Immature natural killer cell (primary cell): ENCODE measurements at regions not wholly inside any gene's neighbourhood (a gene's known extent, or its start where the extent isn't known, plus 50 kb on each side); places are given as distances from the start of the nearest gene placed in this dataset.
"Not testable (repeated sequence)": the region's sequence is repeated elsewhere in the genome, so short reads cannot be mapped to it uniquely, and the experiment has no call there.

Source experiments
- DNase-seq, 3 donors: peaks; one replicate each; pipeline ENCODE4 v3.0.0; 2022; ENCODE audit warnings: mixed read lengths in 1 of 3
- H3K27ac Mint-ChIP-seq, 6 donors: one replicate each; pipeline ENCODE4 v1.8.0; 2020; ENCODE audit warnings: mixed read lengths in 6 of 6, mild to moderate bottlenecking in 5 of 6, inconsistent platforms in 4 of 6, moderate library complexity in 3 of 6
- H3K27me3 Mint-ChIP-seq, 3 donors: one replicate each; pipeline ENCODE4 v1.8.0; 2020 to 2021; ENCODE audit warnings: low read depth in 3 of 3, mild to moderate bottlenecking in 3 of 3, mixed read lengths in 3 of 3, moderate library complexity in 3 of 3, inconsistent platforms in 1 of 3
- H3K36me3 Mint-ChIP-seq, 3 donors: one replicate each; pipeline ENCODE4 v1.8.0; 2020; ENCODE audit warnings: mixed read lengths in 3 of 3, inconsistent platforms in 2 of 3, mild to moderate bottlenecking in 2 of 3
- H3K4me1 Mint-ChIP-seq, 2 donors: one replicate each; pipeline ENCODE4 v1.8.0; 2020; ENCODE audit warnings: inconsistent platforms in 2 of 2, mild to moderate bottlenecking in 2 of 2, mixed read lengths in 2 of 2, moderate library complexity in 1 of 2
- H3K4me3 Mint-ChIP-seq, 5 donors: one replicate each; pipeline ENCODE4 v1.8.0; 2020; ENCODE audit warnings: mild to moderate bottlenecking in 5 of 5, mixed read lengths in 5 of 5, inconsistent platforms in 3 of 5, moderate library complexity in 3 of 5
- H3K9me3 Mint-ChIP-seq, 6 donors: one replicate each; pipeline ENCODE4 v1.8.0; 2020; ENCODE audit warnings: mild to moderate bottlenecking in 6 of 6, mixed read lengths in 6 of 6, inconsistent platforms in 4 of 6, moderate library complexity in 3 of 6

DNA sequence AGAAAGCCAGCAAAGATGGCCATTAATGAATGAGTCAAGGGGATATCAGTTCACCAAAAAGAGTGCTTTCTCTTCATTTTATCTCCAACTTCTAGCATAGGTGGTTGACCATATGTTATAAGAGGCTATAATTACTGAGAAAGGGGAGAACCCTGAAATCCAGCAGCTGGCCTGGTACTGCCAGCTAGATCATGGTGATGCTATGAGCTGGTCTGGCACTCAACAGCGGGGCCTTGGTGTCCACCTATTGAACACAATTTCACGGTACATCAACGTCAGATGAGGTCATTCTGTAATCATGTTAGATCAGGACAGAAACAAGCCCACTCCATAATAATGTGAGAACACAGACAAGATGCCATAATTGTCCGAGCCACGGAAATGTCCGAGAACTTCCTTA is 1644.8 kb upstream of the PCDH7 start:
- Mint-ChIP-seq H3K27ac (no peak overlapping the region), H3K36me3 (no peaks in the 10 kb centered on the region), H3K27me3 (no peaks in the 10 kb centered on the region), H3K4me3 (no peak overlapping the region), H3K9me3 (peaks cover 5 to 48% (median 29%) of the 10 kb centered on the region in 6 donors), H3K4me1 (no peaks in the 10 kb centered on the region)
- no peak for DNase-seq

DNA sequence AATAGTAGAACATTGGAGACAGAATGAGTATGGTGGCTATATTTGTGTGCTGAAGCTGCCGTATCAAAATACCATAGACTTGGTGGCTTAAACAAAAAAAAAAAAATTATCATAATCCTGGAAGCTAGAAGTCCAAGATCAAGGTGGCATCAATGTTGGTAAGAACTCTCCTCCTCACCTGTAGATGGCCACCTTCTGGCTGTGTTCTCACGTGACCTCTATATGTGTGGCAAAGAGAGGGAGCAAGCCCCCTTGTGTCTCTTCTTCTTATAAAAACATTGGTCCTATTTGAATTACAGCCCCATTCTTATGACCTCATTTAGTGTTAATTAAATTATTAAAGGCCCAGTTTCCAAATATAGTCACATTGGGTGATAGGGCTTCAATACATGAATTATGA is 1640.9 kb upstream of the PCDH7 start:
- Mint-ChIP-seq H3K27me3 (no peaks in the 10 kb centered on the region), H3K36me3 (no peaks in the 10 kb centered on the region), H3K9me3 (peaks cover 0 to 20% (median 8%) of the 10 kb centered on the region in 6 donors), H3K4me3 (no peak overlapping the region), H3K4me1 (no peaks in the 10 kb centered on the region), H3K27ac (no peak overlapping the region)
- DNase-seq: no peak

DNA sequence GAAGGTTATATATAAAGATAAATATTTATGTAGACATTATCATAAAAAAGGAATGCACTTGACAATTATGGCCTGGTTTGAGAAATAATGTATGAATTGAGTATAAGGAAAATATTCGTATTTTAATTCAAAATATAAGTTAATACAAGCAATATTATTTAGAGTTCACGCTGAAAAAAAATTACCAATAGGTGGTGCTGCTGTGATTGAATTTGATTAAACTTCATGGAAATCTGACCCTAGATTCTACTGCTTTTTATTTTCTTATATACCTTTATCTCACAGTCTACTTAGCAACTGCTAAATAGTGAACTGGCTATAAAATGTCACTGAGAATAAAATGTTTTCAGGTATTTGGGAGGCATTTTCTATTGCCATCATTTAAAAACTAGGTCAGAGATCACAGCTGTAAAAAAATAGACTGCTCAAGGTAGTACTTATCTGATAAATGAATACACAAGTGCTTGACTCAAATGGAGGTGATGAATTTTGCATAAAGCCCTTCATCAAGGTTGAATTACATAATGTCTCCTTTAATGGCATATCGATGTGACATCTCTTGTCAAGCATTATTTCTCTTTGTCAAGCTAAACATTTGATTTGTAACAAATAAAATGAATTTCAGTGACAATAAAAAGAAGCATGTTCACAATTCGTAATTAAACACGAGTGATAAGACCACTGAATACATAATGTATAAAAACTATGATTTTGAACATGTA is 1638.8 kb upstream of the PCDH7 start:
- peaks cover 0 to 18% (median 7%) of the 10 kb centered on the region in 6 donors for H3K9me3 Mint-ChIP-seq
- no peak for DNase-seq
- peaks cover 0 to 2% (median 0%) of the 10 kb centered on the region in 3 donors for H3K27me3 Mint-ChIP-seq
- no peaks in the 10 kb centered on the region for H3K4me1 Mint-ChIP-seq
- no peak overlapping the region for H3K4me3 Mint-ChIP-seq
- H3K27ac Mint-ChIP-seq: no peak overlapping the region
- H3K36me3 Mint-ChIP-seq: no peaks in the 10 kb centered on the region

DNA sequence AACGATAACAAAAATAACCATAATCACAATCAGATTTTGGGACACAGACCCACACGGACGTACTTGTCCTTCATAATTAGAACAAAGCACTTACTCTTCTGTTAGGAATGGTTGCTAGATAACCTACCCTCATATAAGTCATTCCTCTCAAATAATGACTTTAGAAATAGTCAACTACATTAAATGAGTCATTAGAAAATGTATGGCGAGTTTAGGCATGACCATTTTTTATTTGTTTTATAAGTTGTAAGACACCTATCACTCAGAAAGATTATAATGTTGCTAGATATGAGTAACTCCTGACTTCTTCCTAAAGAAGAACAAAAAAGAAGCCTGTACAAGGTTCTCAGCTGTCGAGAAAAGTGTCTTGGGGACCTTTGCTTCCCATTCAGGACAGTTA is 1637.5 kb upstream of the PCDH7 start:
- peaks cover 0 to 23% (median 10%) of the 10 kb centered on the region in 6 donors for H3K9me3 Mint-ChIP-seq
- no peaks in the 10 kb centered on the region for H3K4me1 Mint-ChIP-seq
- no peak for DNase-seq
- H3K4me3 Mint-ChIP-seq: no peak overlapping the region
- peaks cover 0 to 2% (median 0%) of the 10 kb centered on the region in 3 donors for H3K27me3 Mint-ChIP-seq
- H3K36me3 Mint-ChIP-seq: no peaks in the 10 kb centered on the region
- no peak overlapping the region for H3K27ac Mint-ChIP-seq

DNA sequence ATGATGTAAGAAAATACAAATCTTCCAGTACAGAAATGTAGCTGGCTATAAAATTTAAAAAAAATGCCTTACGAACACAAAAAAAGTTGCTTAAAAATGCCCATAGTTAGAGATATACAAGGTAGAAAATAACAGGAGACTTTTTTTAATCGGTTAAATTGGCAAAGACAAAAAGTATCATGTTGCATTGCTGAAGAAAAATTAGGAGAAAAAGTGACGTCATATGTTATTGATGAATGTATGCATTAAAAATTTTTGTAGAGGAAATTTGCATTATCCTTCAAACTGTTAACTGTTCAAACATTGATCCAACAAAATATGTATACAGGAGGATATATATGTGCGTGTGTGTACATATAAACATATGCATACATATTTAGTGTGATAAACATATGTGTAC is 1634.4 kb upstream of the PCDH7 start:
- DNase-seq: no peak
- H3K4me1 Mint-ChIP-seq: no peaks in the 10 kb centered on the region
- H3K27ac Mint-ChIP-seq: no peak overlapping the region
- peaks cover 0 to 19% (median 10%) of the 10 kb centered on the region in 6 donors for H3K9me3 Mint-ChIP-seq
- H3K36me3 Mint-ChIP-seq: no peaks in the 10 kb centered on the region
- H3K4me3 Mint-ChIP-seq: no peak overlapping the region
- peaks cover 0 to 2% (median 0%) of the 10 kb centered on the region in 3 donors for H3K27me3 Mint-ChIP-seq

DNA sequence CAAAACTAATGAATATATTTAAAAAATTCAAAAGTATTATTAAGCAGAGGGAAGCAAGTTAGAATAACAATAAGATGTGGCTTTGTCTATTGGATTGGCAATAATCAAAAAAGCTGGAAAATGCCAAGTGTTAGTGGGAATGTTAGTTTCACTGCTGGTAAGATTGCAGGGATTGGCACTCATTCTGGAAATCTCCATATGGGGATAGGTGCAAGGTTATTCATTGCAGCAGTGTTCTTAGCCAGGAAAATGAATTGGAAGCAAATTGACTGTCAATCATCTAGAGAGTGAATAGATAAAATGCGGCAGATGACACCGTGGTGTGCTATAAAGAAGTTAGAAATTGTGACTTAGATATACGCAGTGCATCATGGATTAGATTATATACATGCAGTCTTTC is 1615.5 kb upstream of the PCDH7 start:
- Mint-ChIP-seq H3K27me3 (peaks cover 0 to 1% (median 0%) of the 10 kb centered on the region in 3 donors), H3K27ac (no peak overlapping the region), H3K9me3 (peaks cover 0 to 25% (median 11%) of the 10 kb centered on the region in 6 donors), H3K36me3 (no peaks in the 10 kb centered on the region), H3K4me1 (no peaks in the 10 kb centered on the region), H3K4me3 (no peak overlapping the region)
- no peak for DNase-seq

DNA sequence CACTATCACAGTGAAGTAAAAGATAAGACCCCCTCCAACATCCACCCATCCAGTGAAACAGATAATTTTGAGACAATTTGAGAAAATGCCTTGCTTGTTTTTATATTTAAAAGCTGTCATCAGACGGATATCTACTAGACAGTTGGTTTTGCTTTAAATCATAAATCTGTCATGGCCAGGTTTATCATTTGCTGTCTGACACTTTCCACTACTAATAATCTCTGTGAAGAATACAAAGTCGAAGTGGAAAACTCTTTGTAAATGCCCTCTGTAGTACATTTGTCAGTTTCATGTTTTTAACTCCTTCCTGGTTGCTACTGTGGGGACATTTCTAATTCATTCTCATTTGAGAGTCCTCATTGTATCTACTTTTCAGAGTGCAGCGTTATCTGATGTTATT is 1606.2 kb upstream of the PCDH7 start:
- Mint-ChIP-seq H3K4me3 (no peak overlapping the region), H3K36me3 (no peaks in the 10 kb centered on the region), H3K27ac (no peak overlapping the region), H3K4me1 (no peaks in the 10 kb centered on the region), H3K27me3 (peaks cover 0 to 3% (median 0%) of the 10 kb centered on the region in 3 donors), H3K9me3 (peaks cover 10 to 33% (median 17%) of the 10 kb centered on the region in 6 donors)
- DNase-seq: no peak

DNA sequence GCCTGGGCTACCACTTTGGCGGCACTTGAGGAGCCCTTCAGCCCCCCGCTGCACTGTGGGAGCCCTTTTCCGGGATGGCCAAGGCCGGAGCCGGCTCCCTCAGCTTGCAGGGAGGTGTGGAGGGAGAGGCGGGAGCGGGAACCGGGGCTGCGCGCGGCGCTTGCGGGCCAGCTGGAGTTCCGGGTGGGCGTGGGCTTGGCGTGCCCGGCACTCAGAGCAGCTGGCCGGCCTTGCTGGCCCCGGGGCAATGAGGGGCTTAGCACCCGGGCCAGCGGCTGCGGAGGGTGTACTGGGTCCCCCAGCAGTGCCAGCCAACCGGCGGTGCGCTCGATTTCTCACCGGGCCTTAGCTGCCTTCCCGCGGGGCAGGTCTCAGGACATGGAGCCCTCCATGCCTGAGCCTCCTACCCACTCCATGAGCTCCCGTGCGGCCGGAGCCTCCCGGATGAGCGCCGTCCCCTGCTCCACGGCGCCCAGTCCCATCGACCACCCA is 1602.9 kb upstream of the PCDH7 start:
- not testable (repeated sequence) for H3K4me3 Mint-ChIP-seq, H3K4me1 Mint-ChIP-seq, H3K27me3 Mint-ChIP-seq, H3K36me3 Mint-ChIP-seq, H3K27ac Mint-ChIP-seq, DNase-seq
- H3K9me3 Mint-ChIP-seq: peaks cover 11 to 35% (median 17%) of the 10 kb centered on the region in 6 donors

DNA sequence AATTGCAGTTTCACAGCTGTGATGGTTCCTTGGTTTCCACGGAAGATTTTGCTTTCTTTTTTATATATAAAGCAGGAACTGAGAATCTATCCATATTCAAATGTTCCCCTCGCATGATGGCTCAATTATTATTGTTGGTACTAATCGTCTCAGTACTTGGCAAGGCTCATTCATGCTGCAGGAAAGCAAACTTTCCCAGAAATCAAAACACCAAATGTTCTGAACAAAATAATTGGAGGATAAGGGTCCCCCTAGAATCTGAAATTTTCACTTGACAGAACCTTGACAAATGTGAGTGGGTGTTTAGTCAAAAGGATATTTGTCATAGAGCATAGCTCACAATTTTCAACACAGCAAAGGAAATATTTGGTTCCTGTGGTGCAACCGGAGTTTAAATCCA is 1598.6 kb upstream of the PCDH7 start:
- H3K9me3 Mint-ChIP-seq: peaks cover 10 to 34% (median 17%) of the 10 kb centered on the region in 6 donors
- peaks cover 0 to 3% (median 2%) of the 10 kb centered on the region in 3 donors for H3K27me3 Mint-ChIP-seq
- H3K4me1 Mint-ChIP-seq: no peaks in the 10 kb centered on the region
- DNase-seq: no peak
- H3K27ac Mint-ChIP-seq: no peak overlapping the region
- H3K36me3 Mint-ChIP-seq: no peaks in the 10 kb centered on the region
- H3K4me3 Mint-ChIP-seq: no peak overlapping the region

DNA sequence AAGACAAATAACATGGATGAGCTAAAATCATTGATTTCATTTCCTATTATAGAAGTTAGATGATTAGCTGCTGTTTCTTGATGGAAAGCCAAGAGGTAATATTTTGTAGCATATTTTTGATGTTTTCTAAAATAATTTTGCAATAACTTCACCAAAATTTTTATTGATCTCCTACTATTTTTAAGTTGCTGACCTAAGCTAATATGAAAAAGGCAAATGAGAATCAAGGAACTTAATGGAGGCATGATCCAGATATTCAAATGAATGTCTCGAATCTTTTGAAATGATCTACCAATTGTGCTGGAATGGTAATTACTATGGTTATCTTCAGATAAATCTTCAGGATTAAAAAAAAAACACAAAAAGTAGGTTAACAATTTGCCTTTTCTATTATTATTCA is 1591.4 kb upstream of the PCDH7 start:
- Mint-ChIP-seq H3K4me1 (no peaks in the 10 kb centered on the region), H3K36me3 (no peaks in the 10 kb centered on the region)

DNA sequence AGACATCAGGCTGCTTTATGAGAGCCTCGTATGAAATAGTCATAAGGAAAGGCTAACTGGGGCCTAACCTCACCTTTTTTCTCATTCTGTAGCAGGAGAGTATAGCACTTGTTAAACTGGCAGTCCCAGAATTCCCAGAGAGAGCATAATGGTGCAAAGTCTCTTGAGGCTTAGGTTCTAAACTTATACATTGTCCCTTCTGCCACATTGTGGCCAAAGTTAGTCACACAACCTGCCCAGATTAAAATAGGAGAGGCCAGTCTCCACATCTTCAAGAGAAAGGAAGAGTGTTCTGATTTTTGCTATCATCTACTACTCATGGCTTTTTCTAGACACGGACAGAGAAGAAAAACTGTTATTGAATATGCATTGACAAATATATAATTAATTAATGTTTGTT is 1588.9 kb upstream of the PCDH7 start:
- H3K4me1 Mint-ChIP-seq: no peaks in the 10 kb centered on the region
- no peak for DNase-seq
- no peak overlapping the region for H3K27ac Mint-ChIP-seq
- H3K27me3 Mint-ChIP-seq: peaks cover 0 to 1% (median 1%) of the 10 kb centered on the region in 3 donors
- H3K4me3 Mint-ChIP-seq: no peak overlapping the region
- H3K9me3 Mint-ChIP-seq: peaks cover 6 to 47% (median 12%) of the 10 kb centered on the region in 6 donors
- H3K36me3 Mint-ChIP-seq: no peaks in the 10 kb centered on the region

More for the DNA sequence above, 1591.4 kb upstream of the PCDH7 start:
- Mint-ChIP-seq H3K27ac (no peak overlapping the region), H3K27me3 (peaks cover 0 to 2% (median 1%) of the 10 kb centered on the region in 3 donors), H3K4me3 (no peak overlapping the region), H3K9me3 (peaks cover 9 to 45% (median 14%) of the 10 kb centered on the region in 6 donors)
- DNase-seq: no peak

DNA sequence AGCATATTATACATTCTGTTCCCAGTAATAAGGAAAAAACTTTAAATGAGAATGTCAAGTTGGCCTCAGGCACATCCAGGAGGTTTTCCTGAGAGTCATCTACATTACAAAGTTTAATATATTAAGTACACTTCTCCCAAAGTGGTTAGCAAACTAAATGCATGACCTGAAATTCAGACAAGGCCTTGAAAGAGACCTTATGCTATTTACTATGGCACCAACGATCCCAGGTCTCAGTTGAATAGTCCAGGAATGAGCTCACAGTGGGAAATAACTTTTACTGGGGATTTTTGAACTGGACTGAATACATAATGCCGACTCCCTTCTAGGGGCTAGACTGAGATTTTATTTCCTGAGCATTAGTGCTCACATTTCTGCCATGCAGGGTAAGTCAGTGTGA is 1577.5 kb upstream of the PCDH7 start:
- no peak overlapping the region for H3K4me3 Mint-ChIP-seq
- H3K9me3 Mint-ChIP-seq: peaks cover 4 to 28% (median 13%) of the 10 kb centered on the region in 6 donors
- no peaks in the 10 kb centered on the region for H3K4me1 Mint-ChIP-seq
- H3K27me3 Mint-ChIP-seq: no peaks in the 10 kb centered on the region
- DNase-seq: no peak
- H3K27ac Mint-ChIP-seq: no peak overlapping the region
- H3K36me3 Mint-ChIP-seq: no peaks in the 10 kb centered on the region

DNA sequence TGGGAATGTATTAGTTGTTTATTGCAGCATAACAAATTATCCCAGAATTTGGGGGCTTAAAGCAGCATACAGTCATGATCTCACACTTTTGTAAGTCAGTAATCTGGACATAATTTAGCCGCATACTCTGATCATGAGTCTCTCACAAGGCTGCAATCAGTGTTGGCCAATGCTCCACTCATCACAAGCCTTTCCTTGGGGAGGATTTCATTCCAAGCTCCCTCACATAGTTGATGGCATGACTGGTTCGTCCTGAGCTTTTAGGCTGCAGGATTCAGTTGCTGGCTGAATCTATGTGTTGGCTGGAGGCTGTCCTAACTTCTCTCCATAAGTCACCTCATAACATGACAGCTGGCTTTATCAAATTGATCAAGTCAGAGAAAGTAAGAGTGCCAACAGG is 1568.6 kb upstream of the PCDH7 start:
- H3K4me1 Mint-ChIP-seq: no peaks in the 10 kb centered on the region

DNA sequence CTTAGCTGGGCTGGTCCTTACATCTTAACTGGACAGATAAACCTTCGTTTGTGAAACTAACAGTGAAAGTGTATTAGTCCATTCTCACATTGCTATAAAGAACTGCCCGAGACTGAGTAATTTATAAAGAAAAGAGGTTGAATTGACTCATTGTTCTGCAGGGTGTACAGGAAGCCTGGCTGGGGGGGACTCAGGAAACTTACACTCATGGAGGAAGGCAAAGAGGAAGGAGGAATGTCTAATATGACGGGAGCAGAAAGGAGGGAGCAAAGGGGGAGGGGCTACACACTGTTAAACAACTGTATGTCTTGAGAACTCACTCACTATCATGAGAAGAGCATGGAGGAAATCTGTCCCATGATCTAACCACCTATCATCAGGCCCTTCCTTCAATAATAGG is 1566.5 kb upstream of the PCDH7 start:
- Mint-ChIP-seq H3K4me3 (no peak overlapping the region), H3K27me3 (no peaks in the 10 kb centered on the region), H3K36me3 (no peaks in the 10 kb centered on the region), H3K27ac (no peak overlapping the region), H3K4me1 (no peaks in the 10 kb centered on the region), H3K9me3 (peaks cover 8 to 32% (median 11%) of the 10 kb centered on the region in 6 donors)
- no peak for DNase-seq

More for the DNA sequence above, 1568.6 kb upstream of the PCDH7 start:
- Mint-ChIP-seq H3K4me3 (no peak overlapping the region), H3K9me3 (peaks cover 10 to 44% (median 18%) of the 10 kb centered on the region in 6 donors), H3K27ac (no peak overlapping the region), H3K36me3 (no peaks in the 10 kb centered on the region), H3K27me3 (no peaks in the 10 kb centered on the region)
- no peak for DNase-seq

DNA sequence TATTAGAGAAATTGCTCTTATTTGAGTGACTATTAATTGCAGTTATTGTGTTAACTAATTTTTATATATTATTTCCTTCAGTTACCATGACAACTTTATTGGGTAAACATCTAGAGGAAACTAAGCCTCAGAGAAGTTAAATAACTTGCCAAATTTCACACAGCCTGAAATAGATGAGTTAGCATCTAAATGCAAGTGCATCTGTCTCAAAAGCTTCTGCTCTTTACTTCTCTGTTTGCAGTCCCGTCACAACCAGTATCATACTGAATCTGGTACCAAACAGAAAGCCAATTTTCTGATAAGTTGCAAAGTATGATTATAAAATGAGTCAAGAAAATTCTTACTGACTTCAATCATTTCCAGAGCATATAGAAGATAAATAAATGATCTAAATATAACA is 1544.9 kb upstream of the PCDH7 start:
- Mint-ChIP-seq H3K4me1 (no peaks in the 10 kb centered on the region), H3K4me3 (no peak overlapping the region), H3K9me3 (peaks cover 5 to 36% (median 13%) of the 10 kb centered on the region in 6 donors), H3K27me3 (peaks cover 0 to 2% (median 0%) of the 10 kb centered on the region in 3 donors), H3K27ac (no peak overlapping the region), H3K36me3 (no peaks in the 10 kb centered on the region)
- no peak for DNase-seq
